Liver (tissue), 8 donors: ENCODE measurements at regions not wholly inside any gene's neighbourhood (a gene's known extent, or its start where the extent isn't known, plus 50 kb on each side); places are given as distances from the start of the nearest gene placed in this dataset.

Source experiments
- DNase-seq: peaks from one replicate; pipeline ENCODE4 v3.0.0-alpha.2; 2017; ENCODE audit warnings: low spot score
- H3K27ac ChIP-seq, 2 donors: one replicate each; pipeline ENCODE4 v1.7.0; 2013; ENCODE audit warnings: inconsistent platforms in 2 of 2, low read length in 2 of 2, control low read depth in 1 of 2, low read depth in 1 of 2, mild to moderate bottlenecking in 1 of 2
- H3K27me3 ChIP-seq, 4 donors: one replicate each; pipeline versions ENCODE4 v1.6.1 to v1.7.0; 2013; ENCODE audit warnings: low read length in 3 of 4, inconsistent platforms in 1 of 4, mild to moderate bottlenecking in 1 of 4, moderate library complexity in 1 of 4; ENCODE audit not compliant: control insufficient read depth in 4 of 4, insufficient read depth in 4 of 4
- H3K36me3 ChIP-seq, 4 donors: one replicate each; pipeline versions ENCODE4 v1.6.1 to v1.7.0; 2013; ENCODE audit warnings: low read length in 3 of 4, mild to moderate bottlenecking in 3 of 4, low read depth in 1 of 4, moderate library complexity in 1 of 4; ENCODE audit not compliant: control insufficient read depth in 4 of 4, insufficient read depth in 3 of 4
- H3K4me1 ChIP-seq, 4 donors: one replicate each; pipeline versions ENCODE4 v1.6.1 to v1.7.0; 2013; ENCODE audit warnings: low read length in 3 of 4, mild to moderate bottlenecking in 3 of 4, moderate library complexity in 1 of 4; ENCODE audit not compliant: control insufficient read depth in 4 of 4, insufficient read depth in 4 of 4
- H3K4me3 ChIP-seq, 3 donors: one replicate each; pipeline versions ENCODE4 v1.6.1 to v1.7.0; 2013; ENCODE audit warnings: low read length in 3 of 3, control low read depth in 1 of 3, low read depth in 1 of 3, mild to moderate bottlenecking in 1 of 3
- H3K9ac ChIP-seq, 2 donors: one replicate each; pipeline ENCODE4 v1.7.0; 2013; ENCODE audit warnings: low read length in 2 of 2, mild to moderate bottlenecking in 2 of 2, moderate library complexity in 2 of 2, control low read depth in 1 of 2, low read depth in 1 of 2
- H3K9me3 ChIP-seq, 4 donors: one replicate each; pipeline versions ENCODE4 v1.6.1 to v1.7.0; 2013; ENCODE audit warnings: low read length in 3 of 4; ENCODE audit not compliant: control insufficient read depth in 4 of 4
- ATF3 ChIP-seq: IDR thresholded peaks from 2 replicates; pipeline ENCODE4 v1.6.1; 2016; ENCODE audit warnings: antibody characterized with exemption
- CTCF ChIP-seq: fragments of 150-350 bp; IDR thresholded peaks from 2 replicates; pipeline ENCODE4 v1.5.1; 2017; ENCODE audit warnings: improper control_type of control experiment, low read depth, low read length; ENCODE audit not compliant: missing input control
- EGR1 ChIP-seq, 2 donors: IDR thresholded peaks; 2 replicates each; pipeline ENCODE4 v1.6.1; 2016 to 2018; ENCODE audit warnings: antibody characterized with exemption in 2 of 2, low read depth in 2 of 2
- FOXA1 ChIP-seq: IDR thresholded peaks from 2 replicates; pipeline ENCODE4 v1.6.1; 2016; ENCODE audit warnings: antibody characterized with exemption
- FOXA2 ChIP-seq: IDR thresholded peaks from 2 replicates; pipeline ENCODE4 v1.6.1; 2016; ENCODE audit warnings: antibody characterized with exemption
- GABPA ChIP-seq, 2 donors: IDR thresholded peaks in 1 of 2; conservative IDR thresholded peaks in 1 of 2; 2 replicates each; pipeline ENCODE4 v1.6.1; 2016; ENCODE audit warnings: antibody characterized with exemption in 2 of 2, mild to moderate bottlenecking in 1 of 2, moderate library complexity in 1 of 2
- HNF4G ChIP-seq: IDR thresholded peaks from 2 replicates; pipeline ENCODE4 v1.6.1; 2016; ENCODE audit warnings: antibody characterized with exemption
- JUND ChIP-seq, 2 donors: IDR thresholded peaks; 2 replicates each; pipeline ENCODE4 v1.6.1; 2016; ENCODE audit warnings: antibody characterized with exemption in 2 of 2
- MAX ChIP-seq: IDR thresholded peaks from 2 replicates; pipeline ENCODE4 v1.6.1; 2016; ENCODE audit warnings: antibody characterized with exemption
- NR2F2 ChIP-seq: IDR thresholded peaks from 2 replicates; pipeline ENCODE4 v1.6.1; 2016; ENCODE audit warnings: antibody characterized with exemption
- RAD21 ChIP-seq, 2 donors: IDR thresholded peaks; 2 replicates each; pipeline ENCODE4 v1.6.1; 2016; ENCODE audit warnings: antibody characterized with exemption in 2 of 2, mild to moderate bottlenecking in 2 of 2
- REST ChIP-seq: IDR thresholded peaks from 2 replicates; pipeline ENCODE4 v1.6.1; 2016; ENCODE audit warnings: antibody characterized with exemption, mild to moderate bottlenecking
- RXRA ChIP-seq, 2 donors: IDR thresholded peaks; 2 replicates each; pipeline ENCODE4 v1.6.1; 2017 to 2018; ENCODE audit warnings: antibody characterized with exemption in 2 of 2, mild to moderate bottlenecking in 1 of 2
- SP1 ChIP-seq: IDR thresholded peaks from 2 replicates; pipeline ENCODE4 v1.6.1; 2018; ENCODE audit warnings: antibody characterized with exemption, mild to moderate bottlenecking
- TAF1 ChIP-seq: conservative IDR thresholded peaks from 2 replicates; pipeline ENCODE4 v1.6.1; 2016; ENCODE audit warnings: antibody characterized with exemption, mild to moderate bottlenecking
- YY1 ChIP-seq: IDR thresholded peaks from 2 replicates; pipeline ENCODE4 v1.6.1; 2016; ENCODE audit warnings: antibody characterized with exemption, mild to moderate bottlenecking
- ZBTB33 ChIP-seq: IDR thresholded peaks from 2 replicates; pipeline ENCODE4 v1.6.1; 2016; ENCODE audit warnings: antibody characterized with exemption
- WGBS: extraction: QIAGEN DNeasy Blood & Tissue Kit; methylation state at CpG from one replicate; pipeline ENCODE4 v1.1.7; 2013; 5-methylcytosine and 5-hydroxymethylcytosine counted together
- donor health status: healthy.
- donor health status: healthy.
- donor health status: healthy.
- donor health status: healthy.
- donor health status: healthy.

- Histone ChIP-seq H3K9ac (no peak overlapping the region), H3K36me3 (no peaks in the 10 kb centered on the region), H3K4me1 (no peaks in the 10 kb centered on the region), H3K27ac (no peak overlapping the region), H3K4me3 (no peak overlapping the region), H3K27me3 (no peaks in the 10 kb centered on the region), H3K9me3 (no peaks in the 10 kb centered on the region)
- DNase-seq = no peak
- 92% methylated on average over 13 of the region's 13 CpGs for WGBS
- TF ChIP-seq CTCF = no peak
- no peak for TF ChIP-seq NR2F2
- no peak for TF ChIP-seq RAD21 (IDR thresholded peaks at IDR 0.05)
- no peak for TF ChIP-seq SP1
- no peak for TF ChIP-seq ATF3
- TF ChIP-seq JUND (IDR thresholded peaks at IDR 0.05) = no peak
- no peak for TF ChIP-seq EGR1 (IDR thresholded peaks at IDR 0.05; ENCODE audit: low read depth in 2 of 2)
- TF ChIP-seq FOXA2 = no peak
- no peak for TF ChIP-seq YY1
- TF ChIP-seq HNF4G = no peak
- TF ChIP-seq GABPA (IDR thresholded peaks at IDR 0.05 in 1 of 2, conservative IDR thresholded peaks at IDR 0.05 in 1 of 2) = no peak
- no peak for TF ChIP-seq MAX
- no peak for TF ChIP-seq ZBTB33
- no peak for TF ChIP-seq REST
Observed at GRCh38 chr9:93900971-93901861, 53.9 kb downstream of the BARX1 start.

- no peak for DNase-seq
Observed at GRCh38 chr9:93900436-93900819, 54.7 kb downstream of the BARX1 start.

More at GRCh38 chr9:93900436-93900819, 54.7 kb downstream of the BARX1 start:
- no peaks in the 10 kb centered on the region for H3K36me3 ChIP-seq
- no peak for TF ChIP-seq SP1
- TF ChIP-seq FOXA2 = no peak
- no peak for TF ChIP-seq CTCF
- no peak for TF ChIP-seq TAF1
- TF ChIP-seq RXRA (IDR thresholded peaks at IDR 0.05) = no peak
- no peak for TF ChIP-seq ATF3
- no peak for TF ChIP-seq HNF4G
- TF ChIP-seq FOXA1 = no peak
- TF ChIP-seq ZBTB33 = no peak
- TF ChIP-seq RAD21 (IDR thresholded peaks at IDR 0.05) = no peak
- no peak for TF ChIP-seq GABPA (IDR thresholded peaks at IDR 0.05 in 1 of 2, conservative IDR thresholded peaks at IDR 0.05 in 1 of 2)
- 96% methylated on average over 5 of the region's 5 CpGs for WGBS
- no peaks in the 10 kb centered on the region for H3K4me1 ChIP-seq
- H3K9me3 ChIP-seq = no peaks in the 10 kb centered on the region
- no peak overlapping the region for H3K9ac ChIP-seq
- H3K27me3 ChIP-seq = no peaks in the 10 kb centered on the region
- H3K27ac ChIP-seq = no peak overlapping the region
- no peak overlapping the region for H3K4me3 ChIP-seq
